ENCODE measurements at regions not wholly inside any gene's neighbourhood (a gene's known extent, or its start where the extent isn't known, plus 50 kb on each side); places are given as distances from the start of the nearest gene placed in this dataset.

- 79 to 89% methylated on average over 2 to 4 of the region's 4 CpGs for WGBS, 2 donors (ENCODE audit: low coverage in 1 of 2)
- H3K9me3 ChIP-seq = peaks cover 0 to 12% (median 0%) of the 10 kb centered on the region in 3 donors
- no peak overlapping the region for H3K27ac ChIP-seq
- no peaks in the 10 kb centered on the region for H3K4me1 ChIP-seq
- no peak overlapping the region for H3K4me3 ChIP-seq
- H3K27me3 ChIP-seq = no peaks in the 10 kb centered on the region
- no peak for ATAC-seq
- H3K36me3 ChIP-seq = no peaks in the 10 kb centered on the region
- no peak for TF ChIP-seq POLR2A (IDR thresholded peaks at IDR 0.05)
- TF ChIP-seq POLR2AphosphoS5 (IDR thresholded peaks at IDR 0.05) = no peak
- no peak for TF ChIP-seq CTCF (IDR thresholded peaks at IDR 0.05)
- no peak for TF ChIP-seq EP300 (IDR thresholded peaks at IDR 0.05)
These were observed 295.1 kb downstream of the FGF9 start for GRCh38 chr13:21966014-21966413.

GRCh38 chr13:21967871-21968270, 297.0 kb downstream of the FGF9 start:
- TF ChIP-seq POLR2AphosphoS5 (IDR thresholded peaks at IDR 0.05) (no peak), EP300 (IDR thresholded peaks at IDR 0.05) (no peak), CTCF (IDR thresholded peaks at IDR 0.05) (no peak), POLR2A (IDR thresholded peaks at IDR 0.05) (no peak)
- Histone ChIP-seq H3K27ac (no peak overlapping the region), H3K4me1 (no peaks in the 10 kb centered on the region), H3K36me3 (no peaks in the 10 kb centered on the region), H3K9me3 (peaks cover 0 to 5% (median 0%) of the 10 kb centered on the region in 3 donors), H3K27me3 (no peaks in the 10 kb centered on the region), H3K4me3 (no peak overlapping the region)
- 75 to 91% methylated on average over 1 of the region's 1 CpG for WGBS, 2 donors (ENCODE audit: low coverage in 1 of 2)
- ATAC-seq = no peak

GRCh38 chr13:21970172-21970571, 299.3 kb downstream of the FGF9 start:
- H3K9me3 ChIP-seq = no peaks in the 10 kb centered on the region
- no peaks in the 10 kb centered on the region for H3K27me3 ChIP-seq
- H3K27ac ChIP-seq = no peak overlapping the region
- 82 to 86% methylated on average over 4 of the region's 7 CpGs for WGBS, 2 donors (ENCODE audit: low coverage in 1 of 2)
- H3K4me1 ChIP-seq = no peaks in the 10 kb centered on the region
- no peak overlapping the region for H3K4me3 ChIP-seq
- ATAC-seq = peak; percentile 32
- no peak for TF ChIP-seq POLR2AphosphoS5 (IDR thresholded peaks at IDR 0.05)
- no peak for TF ChIP-seq EP300 (IDR thresholded peaks at IDR 0.05)
- TF ChIP-seq CTCF (IDR thresholded peaks at IDR 0.05) = no peak
- TF ChIP-seq POLR2A (IDR thresholded peaks at IDR 0.05) = no peak
- H3K36me3 ChIP-seq = no peaks in the 10 kb centered on the region

GRCh38 chr13:21970918-21971317, 300.0 kb downstream of the FGF9 start:
- H3K4me3 ChIP-seq = no peak overlapping the region
- H3K9me3 ChIP-seq = no peaks in the 10 kb centered on the region
- TF ChIP-seq EP300 (IDR thresholded peaks at IDR 0.05) (no peak), POLR2A (IDR thresholded peaks at IDR 0.05) (no peak), POLR2AphosphoS5 (IDR thresholded peaks at IDR 0.05) (no peak), CTCF (IDR thresholded peaks at IDR 0.05) (no peak)
- H3K4me1 ChIP-seq = no peaks in the 10 kb centered on the region
- H3K27ac ChIP-seq = no peak overlapping the region
- ATAC-seq = no peak
- no peaks in the 10 kb centered on the region for H3K27me3 ChIP-seq
- 98% methylated on average over 4 of the region's 4 CpGs for WGBS, 2 donors (ENCODE audit: low coverage in 1 of 2)
- H3K36me3 ChIP-seq = no peaks in the 10 kb centered on the region

GRCh38 chr13:21971662-21972621, 301.1 kb downstream of the FGF9 start:
- H3K9me3 ChIP-seq = no peaks in the 10 kb centered on the region
- ATAC-seq = peak; percentile 71
- H3K27ac ChIP-seq = peak overlapping the region in 1 of 4 donors; percentile 12
- TF ChIP-seq POLR2AphosphoS5 (IDR thresholded peaks at IDR 0.05) (peak; percentile 34), POLR2A (IDR thresholded peaks at IDR 0.05) (no peak)
- H3K36me3 ChIP-seq = no peaks in the 10 kb centered on the region
- H3K4me1 ChIP-seq = no peaks in the 10 kb centered on the region
- H3K4me3 ChIP-seq = no peak overlapping the region
- H3K27me3 ChIP-seq = no peaks in the 10 kb centered on the region
- WGBS, 2 donors (ENCODE audit: low coverage in 1 of 2) = 34 to 43% methylated on average over 7 of the region's 7 CpGs

All from gastroesophageal sphincter (tissue), 4 donors.